Upper lobe of left lung (tissue), 6 donors: ENCODE measurements at regions not wholly inside any gene's neighbourhood (a gene's known extent, or its start where the extent isn't known, plus 50 kb on each side); places are given as distances from the start of the nearest gene placed in this dataset.

Experiments used
- ATAC-seq, 2 donors: fragments of 200-7000 bp; cut with Tn5 transposase; one replicate each; pipeline ENCODE4 v1.9.1; 2022; ENCODE audit warnings: mild to moderate bottlenecking in 2 of 2, moderate library complexity in 2 of 2; ENCODE audit not compliant: low FRiP score in 2 of 2
- DNase-seq, 2 donors: peaks; one replicate each; pipeline ENCODE4 v3.0.0-alpha.2; 2019 to 2020
- H3K27ac ChIP-seq, 4 donors: fragments of 200-600 bp; sonication (generic); one replicate each; pipeline ENCODE4 v1.5.1; 2016 to 2019
- H3K27me3 ChIP-seq, 4 donors: fragments of 200-600 bp; sonication (generic); one replicate each; pipeline ENCODE4 v1.5.1; 2017 to 2019
- H3K36me3 ChIP-seq, 4 donors: fragments of 200-600 bp; sonication (generic); one replicate each; pipeline ENCODE4 v1.5.1; 2016 to 2019
- H3K4me1 ChIP-seq, 4 donors: fragments of 200-600 bp; sonication (generic); one replicate each; pipeline ENCODE4 v1.5.1; 2018 to 2019
- H3K4me3 ChIP-seq, 4 donors: fragments of 200-600 bp; sonication (generic); one replicate each; pipeline ENCODE4 v1.5.1; 2017 to 2019; ENCODE audit warnings: mild to moderate bottlenecking in 2 of 4, moderate library complexity in 1 of 4
- H3K9me3 ChIP-seq, 4 donors: fragments of 200-600 bp; sonication (generic); one replicate each; pipeline ENCODE4 v1.5.1; 2018 to 2019
- CTCF ChIP-seq, 6 experiments: fragments of 450-650 bp in 4 of 6; fragments of 200-600 bp in 2 of 6; sonication (generic) in 2 of 6; IDR thresholded peaks; one replicate each; pipeline ENCODE4 v1.5.1; 2016 to 2019; ENCODE audit warnings: antibody characterized with exemption in 6 of 6
- EP300 ChIP-seq, 4 donors: sonication (generic); formaldehyde crosslinking; IDR thresholded peaks; one replicate each; pipeline ENCODE4 v1.5.1; 2017; ENCODE audit warnings: antibody characterized with exemption in 4 of 4, control low read depth in 2 of 4
- POLR2A ChIP-seq, 4 donors: fragments of 450-650 bp; IDR thresholded peaks; one replicate each; pipeline ENCODE4 v1.5.1; 2016 to 2017; ENCODE audit warnings: antibody characterized with exemption in 4 of 4, mild to moderate bottlenecking in 2 of 4
- POLR2AphosphoS5 ChIP-seq, 2 donors: sonication (generic); formaldehyde crosslinking; IDR thresholded peaks; one replicate each; pipeline ENCODE4 v1.5.1; 2017; ENCODE audit warnings: antibody characterized with exemption in 2 of 2
- WGBS, 2 donors: methylation state at CpG; one replicate each; pipeline ENCODE4 v1.1.5; 2017 to 2018; 5-methylcytosine and 5-hydroxymethylcytosine counted together
- donor health status: DM: no; HTN: no; CAD: no; lungs with moderate emphysema.
- donor health status: DM: no; HTN: yes; CAD: no; lungs with severe emphysema.

- H3K27me3 ChIP-seq, result no peaks in the 10 kb centered on the region
- no peak for TF ChIP-seq CTCF (IDR thresholded peaks at IDR 0.05)
- TF ChIP-seq POLR2AphosphoS5 (IDR thresholded peaks at IDR 0.05), result no peak
- no peak for TF ChIP-seq POLR2A (IDR thresholded peaks at IDR 0.05)
- no peak for TF ChIP-seq EP300 (IDR thresholded peaks at IDR 0.05)
- no peak overlapping the region for H3K27ac ChIP-seq
- ATAC-seq (no peak), DNase-seq (no peak)
- H3K9me3 ChIP-seq, result peaks cover 0 to 3% (median 0%) of the 10 kb centered on the region in 4 donors
- 83 to 94% methylated on average over 1 of the region's 1 CpG for WGBS, 2 donors
- no peaks in the 10 kb centered on the region for H3K4me1 ChIP-seq
- no peak overlapping the region for H3K4me3 ChIP-seq
- no peaks in the 10 kb centered on the region for H3K36me3 ChIP-seq
Observed at GRCh38 chr2:147067136-147067535, 777.7 kb upstream of the ACVR2A start.

- Histone ChIP-seq H3K4me3 (no peak overlapping the region), H3K36me3 (no peaks in the 10 kb centered on the region), H3K9me3 (peaks cover 0 to 3% (median 0%) of the 10 kb centered on the region in 4 donors), H3K27ac (no peak overlapping the region), H3K4me1 (peaks cover 0 to 3% (median 0%) of the 10 kb centered on the region in 4 donors), H3K27me3 (no peaks in the 10 kb centered on the region)
- TF ChIP-seq POLR2AphosphoS5 (IDR thresholded peaks at IDR 0.05) (no peak), EP300 (IDR thresholded peaks at IDR 0.05) (no peak), POLR2A (IDR thresholded peaks at IDR 0.05) (no peak), CTCF (IDR thresholded peaks at IDR 0.05) (no peak)
- ATAC-seq, result no peak
- WGBS, 2 donors, result 0% methylated on average over 1 of the region's 1 CpG
- no peak for DNase-seq
Observed at GRCh38 chr2:147062073-147062472, 782.8 kb upstream of the ACVR2A start.

GRCh38 chr2:147061269-147061668 is 783.6 kb upstream of the ACVR2A start:
- Histone ChIP-seq H3K4me3 (no peak overlapping the region), H3K9me3 (peaks cover 0 to 3% (median 0%) of the 10 kb centered on the region in 4 donors), H3K27me3 (no peaks in the 10 kb centered on the region), H3K4me1 (peaks cover 0 to 3% (median 0%) of the 10 kb centered on the region in 4 donors), H3K36me3 (no peaks in the 10 kb centered on the region), H3K27ac (no peak overlapping the region)
- TF ChIP-seq CTCF (IDR thresholded peaks at IDR 0.05) (no peak), POLR2AphosphoS5 (IDR thresholded peaks at IDR 0.05) (no peak), POLR2A (IDR thresholded peaks at IDR 0.05) (no peak), EP300 (IDR thresholded peaks at IDR 0.05) (no peak)
- DNase-seq, result no peak
- 61 to 79% methylated on average over 1 of the region's 1 CpG for WGBS, 2 donors
- no peak for ATAC-seq

GRCh38 chr2:147057892-147058490 is 786.8 kb upstream of the ACVR2A start:
- no peaks in the 10 kb centered on the region for H3K27me3 ChIP-seq
- H3K9me3 ChIP-seq, result no peaks in the 10 kb centered on the region
- TF ChIP-seq POLR2A (IDR thresholded peaks at IDR 0.05), result no peak
- no peak for TF ChIP-seq EP300 (IDR thresholded peaks at IDR 0.05)
- TF ChIP-seq POLR2AphosphoS5 (IDR thresholded peaks at IDR 0.05), result no peak
- ATAC-seq (no peak), DNase-seq (no peak)
- H3K4me3 ChIP-seq, result no peak overlapping the region
- WGBS, 2 donors, result 76 to 93% methylated on average over 3 of the region's 3 CpGs
- peaks cover 0 to 3% (median 0%) of the 10 kb centered on the region in 4 donors for H3K4me1 ChIP-seq
- H3K36me3 ChIP-seq, result no peaks in the 10 kb centered on the region
- no peak overlapping the region for H3K27ac ChIP-seq

GRCh38 chr2:147051814-147052213 is 793.0 kb upstream of the ACVR2A start:
- Histone ChIP-seq H3K4me1 (peaks cover 0 to 3% (median 0%) of the 10 kb centered on the region in 4 donors), H3K4me3 (no peak overlapping the region), H3K36me3 (no peaks in the 10 kb centered on the region), H3K9me3 (no peaks in the 10 kb centered on the region), H3K27me3 (no peaks in the 10 kb centered on the region), H3K27ac (no peak overlapping the region)
- TF ChIP-seq EP300 (IDR thresholded peaks at IDR 0.05), result no peak
- TF ChIP-seq CTCF (IDR thresholded peaks at IDR 0.05), result no peak
- no peak for TF ChIP-seq POLR2AphosphoS5 (IDR thresholded peaks at IDR 0.05)
- TF ChIP-seq POLR2A (IDR thresholded peaks at IDR 0.05), result no peak
- WGBS, 2 donors, result 67 to 75% methylated on average over 3 of the region's 3 CpGs
- no peak for ATAC-seq
- no peak for DNase-seq
